H4 (cell line): ENCODE measurements at regions not wholly inside any gene's neighbourhood (a gene's known extent, or its start where the extent isn't known, plus 50 kb on each side); places are given as distances from the start of the nearest gene placed in this dataset.

Experiments
- DNase-seq: peaks from one replicate; pipeline ENCODE4 v3.0.0-alpha.2; 2015; ENCODE audit warnings: low spot score

DNA sequence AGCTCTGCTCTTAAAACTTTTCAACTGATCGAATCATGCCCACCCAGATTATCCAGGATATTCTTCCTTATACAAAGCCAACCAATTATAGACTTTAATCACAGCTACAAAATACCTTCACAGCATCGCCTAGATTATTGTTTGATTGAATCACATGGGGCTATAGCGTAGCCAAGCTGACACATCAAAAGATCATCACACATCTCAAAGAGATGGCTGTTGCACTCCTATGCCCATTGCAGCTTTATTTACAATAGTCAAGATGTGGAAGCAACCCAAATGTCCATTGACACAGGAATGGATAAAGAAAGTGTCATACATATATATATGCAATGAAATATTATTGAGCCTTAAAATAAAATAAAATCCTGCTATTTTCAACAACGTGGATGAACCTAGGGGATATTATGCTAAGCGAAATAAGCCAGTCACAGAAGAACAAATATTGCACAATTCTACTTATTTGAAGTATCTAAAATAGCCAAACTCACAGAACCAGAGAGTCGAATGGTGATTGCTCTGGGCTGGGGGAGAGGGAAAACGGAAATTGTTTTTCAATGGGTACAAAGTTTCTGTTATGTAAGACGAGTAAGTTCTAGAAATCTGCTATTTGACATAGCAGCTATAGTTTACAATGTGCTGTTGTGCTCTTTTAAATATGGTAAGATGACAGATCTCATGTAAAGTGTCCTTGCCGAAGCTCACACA, 60.9 kb upstream of the ERCC4 start:
- no peak for DNase-seq

DNA sequence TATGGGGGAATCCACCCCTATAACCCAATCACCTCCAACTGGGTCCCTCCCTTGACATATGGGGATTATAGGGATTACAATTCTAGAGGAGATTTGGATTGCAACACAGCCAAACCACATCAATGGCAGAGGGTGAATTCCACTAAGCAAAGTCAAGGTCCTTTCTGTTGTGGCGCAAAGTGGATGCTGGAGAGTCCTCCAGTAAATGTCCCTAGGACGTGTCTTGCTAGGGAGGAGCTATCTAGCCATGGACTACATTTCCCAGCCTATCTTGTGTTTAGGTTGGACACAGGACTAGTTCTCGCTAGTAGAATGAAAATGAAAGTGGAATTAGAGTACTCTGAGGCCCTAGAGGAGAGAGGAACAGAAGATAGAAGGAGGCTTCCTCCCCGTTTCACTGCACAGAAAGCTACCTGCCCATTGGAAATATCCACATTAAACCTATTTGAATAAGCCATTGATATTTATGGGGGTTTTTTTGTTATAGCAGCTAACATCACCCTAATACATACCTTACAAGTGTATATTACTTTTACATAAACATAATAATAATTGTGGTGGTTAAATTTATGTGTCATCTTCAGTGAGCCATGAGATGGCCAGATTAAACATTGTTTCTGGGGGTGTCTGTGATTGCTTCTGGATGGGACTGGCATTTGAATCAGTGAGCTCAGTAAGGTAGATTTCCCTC, 56.7 kb upstream of the ERCC4 start:
- DNase-seq: no peak

DNA sequence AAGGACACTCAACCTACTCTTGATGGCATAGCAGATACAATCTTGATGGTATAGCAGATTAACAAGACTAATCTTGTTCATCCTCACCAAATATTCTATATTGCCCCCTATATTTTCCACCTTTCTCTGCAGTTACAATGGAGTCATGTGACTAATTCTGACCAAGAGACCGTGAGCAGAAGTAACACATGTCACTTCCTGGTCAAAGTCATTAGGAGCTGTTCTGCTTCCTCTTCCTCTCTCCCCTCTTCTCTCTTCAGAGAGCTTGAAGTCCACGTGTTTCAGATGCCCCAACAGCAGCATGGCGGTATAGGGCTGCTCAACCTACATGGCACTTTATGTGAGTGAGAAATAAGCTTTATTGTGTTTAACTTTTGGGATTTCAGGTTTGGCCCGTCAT, 55.3 kb upstream of the ERCC4 start:
- no peak for DNase-seq

DNA sequence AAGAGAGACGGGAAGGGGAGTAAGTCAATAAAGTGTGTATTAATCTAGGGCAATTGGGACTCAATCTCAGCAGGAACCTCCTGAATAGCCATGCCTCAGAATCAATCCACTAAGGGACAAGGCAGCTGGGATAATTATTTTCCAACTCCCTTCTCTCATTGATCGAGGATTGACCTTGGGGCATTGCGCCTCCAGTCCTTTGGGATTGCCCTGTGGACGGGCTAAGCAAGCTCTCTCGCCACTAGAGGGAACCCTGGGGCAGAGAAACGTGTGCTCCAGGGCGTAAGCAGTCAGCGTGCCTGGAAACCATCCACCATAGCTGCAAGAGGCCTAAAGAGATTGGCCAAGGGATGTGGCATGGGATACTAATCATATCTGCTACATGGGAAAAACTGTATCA, 53.9 kb upstream of the ERCC4 start:
- DNase-seq: peak; percentile 66
